Ovary (tissue), 7 donors: ENCODE measurements at regions not wholly inside any gene's neighbourhood (a gene's known extent, or its start where the extent isn't known, plus 50 kb on each side); places are given as distances from the start of the nearest gene placed in this dataset.

ENCODE experiments used
- DNase-seq, 5 donors: peaks; one replicate each; pipeline ENCODE4 v3.0.0-alpha.2; 2019 to 2020
- H3K27ac ChIP-seq, 2 donors: fragments of 200-600 bp; one replicate each; pipeline versions ENCODE4 v1.5.1 to v1.8.0; 2019 to 2022
- H3K27me3 ChIP-seq: fragments of 200-600 bp; one replicate; pipeline ENCODE4 v1.8.0; 2022
- H3K36me3 ChIP-seq: fragments of 200-600 bp; sonication (generic); one replicate; pipeline ENCODE4 v1.5.1; 2019
- H3K4me1 ChIP-seq: one replicate; pipeline ENCODE4 v1.8.1; 2013; ENCODE audit warnings: mild to moderate bottlenecking, moderate library complexity; ENCODE audit not compliant: insufficient read depth
- H3K4me3 ChIP-seq: fragments of 200-600 bp; sonication (generic); one replicate; pipeline ENCODE4 v1.5.1; 2017
- H3K9me3 ChIP-seq, 2 donors: fragments of 200-600 bp in 1 of 2; sonication (generic) in 1 of 2; one replicate each; pipeline versions ENCODE4 v1.5.1 to v1.8.1; 2013 to 2019; ENCODE audit warnings: mild to moderate bottlenecking in 1 of 2, moderate library complexity in 1 of 2
- WGBS, 3 donors: extraction: QIAGEN DNeasy Blood & Tissue Kit in 1 of 3; methylation state at CpG; one replicate each; pipeline versions ENCODE4 v1.1.5 to v1.1.7; 2013 to 2017; 5-methylcytosine and 5-hydroxymethylcytosine counted together
- intact Hi-C, 4 donors: fragments of 100-400 bp; cut with DNase I; formaldehyde crosslinking; loops; one replicate each; pipeline versions ENCODE4 v1.11.0 to v1.15.1; 2022 to 2023
- TF ChIP-seq, protein P1 (sequence below), 3 donors: fragments of 450-650 bp in 2 of 3; fragments of 200-600 bp in 1 of 3; IDR thresholded peaks; one replicate each; pipeline versions ENCODE4 v1.5.1 to v1.8.0; 2016 to 2022; ENCODE audit warnings: antibody characterized with exemption in 3 of 3, mild to moderate bottlenecking in 1 of 3
- donor health status: DM: no; HTN: no; CAD: no; lungs with moderate emphysema.
- donor health status: DM: no; HTN: no; CAD: no.
- donor health status: Bipolar disorder and iron deficiency.
- donor health status: DM: no; HTN: no; CAD: no.
- donor health status: DM: yes; HTN: yes; CAD: no.

DNA sequence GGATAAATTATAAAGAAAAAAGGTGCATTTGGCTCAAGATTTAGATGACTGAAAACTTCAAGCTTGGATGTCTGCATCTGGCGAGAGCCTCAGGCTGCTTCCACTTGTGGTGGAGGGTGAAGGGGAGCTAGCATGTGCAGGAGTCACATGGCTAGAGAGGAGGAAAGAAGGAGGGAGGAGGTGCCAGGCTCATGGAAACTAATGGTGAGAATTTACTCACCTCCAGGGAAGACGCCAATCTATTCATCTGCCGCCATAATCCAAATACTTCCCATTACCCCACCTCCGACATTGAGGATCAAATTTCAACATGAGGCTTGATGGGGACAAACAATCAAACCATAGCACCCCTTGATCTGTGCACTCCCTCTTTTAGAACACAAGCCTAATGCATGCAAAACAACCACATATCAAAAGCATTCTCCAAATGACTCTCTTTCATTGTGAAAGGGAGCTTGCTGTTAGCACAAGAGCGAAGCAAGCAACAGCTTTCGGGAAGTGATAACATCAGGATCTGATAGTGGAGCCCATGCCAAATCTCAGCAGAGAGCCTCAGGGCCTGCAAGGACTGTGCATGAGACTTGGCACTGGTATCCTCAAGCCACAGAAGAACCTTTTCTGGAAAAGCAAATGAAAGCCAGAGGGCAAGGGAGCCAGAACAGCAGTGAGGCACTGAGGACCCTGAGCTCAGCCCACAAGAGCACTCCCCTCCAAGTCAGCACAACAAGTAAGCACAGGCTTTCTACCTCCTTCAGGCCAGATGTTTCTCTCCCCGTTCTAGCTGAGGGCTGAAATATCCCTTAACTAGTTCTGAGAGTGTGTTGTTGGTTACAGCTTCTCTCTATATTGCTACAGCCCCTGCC is 50.2 kb upstream of the THBS1 start:
- H3K36me3 ChIP-seq, result no peaks in the 10 kb centered on the region
- no peaks in the 10 kb centered on the region for H3K4me1 ChIP-seq
- no peak overlapping the region for H3K4me3 ChIP-seq
- H3K9me3 ChIP-seq, result no peaks in the 10 kb centered on the region
- no peak for DNase-seq
- WGBS, 3 donors, result 85 to 88% (median 88%) methylated on average over 7 of the region's 7 CpGs
- intact Hi-C loops, result no loop called here
- H3K27me3 ChIP-seq, result no peaks in the 10 kb centered on the region
- no peak overlapping the region for H3K27ac ChIP-seq
- TF ChIP-seq, protein P1, sequence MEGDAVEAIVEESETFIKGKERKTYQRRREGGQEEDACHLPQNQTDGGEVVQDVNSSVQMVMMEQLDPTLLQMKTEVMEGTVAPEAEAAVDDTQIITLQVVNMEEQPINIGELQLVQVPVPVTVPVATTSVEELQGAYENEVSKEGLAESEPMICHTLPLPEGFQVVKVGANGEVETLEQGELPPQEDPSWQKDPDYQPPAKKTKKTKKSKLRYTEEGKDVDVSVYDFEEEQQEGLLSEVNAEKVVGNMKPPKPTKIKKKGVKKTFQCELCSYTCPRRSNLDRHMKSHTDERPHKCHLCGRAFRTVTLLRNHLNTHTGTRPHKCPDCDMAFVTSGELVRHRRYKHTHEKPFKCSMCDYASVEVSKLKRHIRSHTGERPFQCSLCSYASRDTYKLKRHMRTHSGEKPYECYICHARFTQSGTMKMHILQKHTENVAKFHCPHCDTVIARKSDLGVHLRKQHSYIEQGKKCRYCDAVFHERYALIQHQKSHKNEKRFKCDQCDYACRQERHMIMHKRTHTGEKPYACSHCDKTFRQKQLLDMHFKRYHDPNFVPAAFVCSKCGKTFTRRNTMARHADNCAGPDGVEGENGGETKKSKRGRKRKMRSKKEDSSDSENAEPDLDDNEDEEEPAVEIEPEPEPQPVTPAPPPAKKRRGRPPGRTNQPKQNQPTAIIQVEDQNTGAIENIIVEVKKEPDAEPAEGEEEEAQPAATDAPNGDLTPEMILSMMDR (IDR thresholded peaks at IDR 0.05), result no peak
